NCI-H748 (cell line): ENCODE measurements at regions not wholly inside any gene's neighbourhood (a gene's known extent, or its start where the extent isn't known, plus 50 kb on each side); places are given as distances from the start of the nearest gene placed in this dataset.
A peak's percentile ranks its signal among the peaks of the same experiment; 100 is the strongest.
"Not testable (repeated sequence)": the region's sequence is repeated elsewhere in the genome, so short reads cannot be mapped to it uniquely, and the experiment has no call there.

ENCODE experiments used
- DNase-seq: peaks from one replicate; lab custom pipeline; 2025; ENCODE audit not compliant: unreplicated experiment; lab: John Stamatoyannopoulos, UW

GRCh38 chr9:102507044-102507687 is 488.0 kb upstream of the CYLC2 start:
- DNase-seq, result no peak

- no peak for DNase-seq
Observed at GRCh38 chr9:102506406-102506805, 488.7 kb upstream of the CYLC2 start.

DNA sequence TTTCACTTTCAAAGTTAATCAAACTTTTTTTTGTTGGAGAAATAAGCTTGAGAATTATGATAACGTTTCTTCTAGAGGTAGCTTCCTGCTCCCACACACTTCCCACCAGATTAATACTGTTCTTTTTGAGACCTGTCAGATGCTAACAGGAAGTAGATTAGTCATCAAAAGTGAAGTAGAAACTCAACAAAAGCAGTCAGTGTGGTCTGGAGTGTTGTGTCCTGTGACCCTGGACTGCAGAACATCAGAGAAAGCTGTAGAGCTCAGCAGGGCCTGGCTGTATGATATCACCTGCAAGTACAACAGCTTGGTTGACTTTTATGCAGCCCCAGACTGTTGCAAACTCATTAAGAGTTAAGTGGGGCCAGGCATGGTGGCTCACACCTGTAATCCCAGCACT is 495.7 kb upstream of the CYLC2 start:
- DNase-seq, result no peak

DNA sequence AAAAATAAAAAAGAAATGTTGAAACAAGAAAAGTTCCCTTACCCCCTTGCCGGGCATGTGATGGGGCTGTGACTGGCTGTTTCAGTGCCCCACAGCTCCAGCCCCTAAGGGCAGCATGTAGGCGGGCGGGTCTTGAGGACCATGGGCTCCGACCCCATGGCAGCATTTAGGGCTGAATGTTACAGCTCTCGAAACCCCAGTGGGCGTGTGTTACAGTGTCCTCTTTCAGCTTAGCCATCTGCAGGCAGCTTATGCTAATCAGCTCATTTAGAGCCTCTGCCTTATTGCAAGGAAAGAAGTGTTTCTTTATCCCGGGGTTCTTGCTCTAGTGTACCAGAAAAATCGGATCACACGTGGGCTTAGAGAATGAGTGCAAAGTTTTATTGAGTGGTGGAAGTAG is 497.4 kb upstream of the CYLC2 start:
- DNase-seq, result no peak

DNA sequence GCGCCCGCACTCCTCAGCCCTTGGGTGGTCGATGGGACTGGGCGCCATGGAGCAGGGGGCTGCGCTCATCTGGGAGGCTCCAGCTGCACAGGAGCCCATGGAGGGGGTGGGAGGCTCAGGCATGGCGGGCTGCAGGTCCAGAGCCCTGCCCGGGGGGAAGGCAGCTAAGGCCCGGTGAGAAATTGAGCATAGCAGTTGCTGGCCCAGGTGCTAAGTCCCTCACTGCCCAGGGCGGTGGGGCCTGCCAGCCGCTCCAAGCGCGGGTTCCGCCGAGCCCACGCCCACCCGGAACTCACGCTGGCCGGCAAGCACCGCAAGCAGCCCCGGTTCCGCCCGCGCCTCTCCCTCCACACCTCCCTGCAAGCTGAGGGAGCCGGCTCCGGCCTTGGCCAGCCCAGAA is 508.2 kb upstream of the CYLC2 start:
- DNase-seq, result not testable (repeated sequence)

GRCh38 chr9:102483651-102484050 is 511.5 kb upstream of the CYLC2 start:
- DNase-seq, result no peak

DNA sequence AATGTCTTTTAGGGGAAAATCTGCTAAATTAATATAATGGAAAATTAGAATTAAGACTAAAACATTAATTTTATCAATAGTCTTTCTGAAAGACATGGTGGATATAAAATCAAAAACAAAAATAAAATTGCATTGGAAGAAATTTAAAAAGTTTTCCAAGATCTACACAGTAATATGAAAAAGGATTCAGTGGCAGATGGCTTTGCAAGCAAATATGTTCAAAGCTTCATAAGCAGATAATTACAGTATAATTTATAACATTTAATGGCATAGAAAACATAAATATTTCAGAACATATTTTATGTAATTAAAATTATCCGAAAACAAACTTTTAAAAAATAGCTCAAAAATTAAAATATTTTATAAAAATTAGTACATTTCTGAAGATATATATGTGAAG is 512.4 kb upstream of the CYLC2 start:
- DNase-seq, result no peak

GRCh38 chr9:102479191-102479590 is 515.9 kb upstream of the CYLC2 start:
- DNase-seq, result no peak

DNA sequence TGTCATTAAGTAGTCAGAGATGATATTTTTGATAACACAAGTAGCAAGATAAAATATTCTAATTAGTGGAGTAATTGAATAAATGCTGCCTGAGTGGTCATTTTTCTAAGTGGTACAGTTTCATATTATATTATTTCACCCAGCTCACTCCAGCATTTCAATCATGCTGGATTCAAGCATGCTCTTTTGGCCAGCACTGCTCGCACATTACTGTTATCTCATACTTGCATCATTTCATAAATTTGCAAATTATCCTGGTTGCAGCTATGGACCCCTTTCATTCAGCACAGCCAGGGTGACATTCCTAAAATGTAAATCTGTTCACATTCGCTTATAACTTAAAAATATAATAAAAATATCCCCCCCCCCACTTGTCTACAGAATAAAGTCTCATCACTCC is 520.8 kb upstream of the CYLC2 start:
- DNase-seq, result no peak

GRCh38 chr9:102469430-102469829 is 525.7 kb upstream of the CYLC2 start:
- DNase-seq, result not testable (repeated sequence)

GRCh38 chr9:102461156-102461819 is 533.8 kb upstream of the CYLC2 start:
- DNase-seq, result no peak

- DNase-seq, result peak; percentile 27
Observed at GRCh38 chr9:102459828-102460227, 535.3 kb upstream of the CYLC2 start.

- DNase-seq, result no peak
Observed at GRCh38 chr9:102456562-102456961, 538.6 kb upstream of the CYLC2 start.

GRCh38 chr9:102445906-102446305 is 549.2 kb upstream of the CYLC2 start:
- no peak for DNase-seq

GRCh38 chr9:102445181-102445747 is 549.9 kb upstream of the CYLC2 start:
- DNase-seq, result no peak

DNA sequence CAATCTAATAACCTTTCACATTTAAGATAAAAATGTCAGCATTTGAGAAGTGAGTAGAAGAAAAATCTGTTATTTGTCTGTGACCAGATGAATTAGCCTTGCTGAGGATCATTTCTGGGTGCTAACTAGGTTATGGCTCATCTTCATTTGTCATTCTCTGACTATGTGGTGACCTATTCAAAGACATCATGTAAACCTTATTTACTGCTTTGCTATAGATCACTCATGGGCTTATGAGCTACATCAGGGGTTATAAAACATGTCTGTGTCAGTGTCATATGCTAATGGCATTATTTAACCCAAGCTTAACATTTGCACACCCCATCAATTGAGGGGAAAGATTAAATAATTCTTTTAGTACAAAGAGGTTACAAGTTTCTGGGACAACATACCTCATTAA is 555.5 kb upstream of the CYLC2 start:
- no peak for DNase-seq

DNA sequence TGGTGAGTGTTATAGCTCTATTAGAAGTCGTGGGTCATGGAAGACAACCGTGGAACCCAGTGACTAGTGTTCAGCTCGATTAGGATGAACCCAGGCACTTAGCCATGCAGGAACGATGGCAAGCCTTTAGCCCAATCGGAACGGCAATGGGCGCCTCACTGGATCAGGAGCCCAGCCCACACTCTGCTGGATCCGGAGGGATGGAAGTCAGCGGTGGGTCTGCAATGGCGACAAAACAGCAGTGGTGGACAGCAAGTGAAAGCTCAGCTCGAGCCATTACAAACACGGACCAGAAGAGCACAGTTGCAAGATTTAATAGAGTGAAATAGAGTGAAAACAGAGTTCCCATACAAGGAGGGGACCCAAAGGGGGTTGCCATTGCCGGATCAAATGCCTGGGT is 558.5 kb upstream of the CYLC2 start:
- DNase-seq, result not testable (repeated sequence)

GRCh38 chr9:102435427-102435826 is 559.7 kb upstream of the CYLC2 start:
- DNase-seq, result no peak

DNA sequence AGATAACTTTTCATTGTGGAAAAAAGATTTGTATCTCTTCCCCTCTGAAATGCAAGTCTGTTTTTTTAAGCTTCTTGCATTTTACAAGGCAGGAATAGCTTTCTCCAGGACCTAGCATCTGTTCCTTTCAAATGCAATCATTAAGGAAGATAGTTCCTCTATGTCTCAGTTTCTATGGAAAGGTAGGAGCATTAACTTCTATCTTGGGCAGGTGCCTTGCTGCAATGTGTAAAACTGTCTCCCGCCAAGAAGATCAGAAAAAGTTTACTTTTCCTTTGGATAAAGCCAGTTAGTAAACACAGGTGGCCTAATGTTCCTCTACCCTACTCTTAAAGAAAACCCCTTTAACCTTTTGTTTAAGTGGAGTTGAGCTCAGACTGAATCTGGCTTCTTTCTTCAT is 560.6 kb upstream of the CYLC2 start:
- peak; percentile 15 for DNase-seq

GRCh38 chr9:102428305-102428704 is 566.8 kb upstream of the CYLC2 start:
- DNase-seq, result no peak

GRCh38 chr9:102416251-102416650 is 578.9 kb upstream of the CYLC2 start:
- DNase-seq, result not testable (repeated sequence)

GRCh38 chr9:102405218-102405867 is 589.8 kb upstream of the CYLC2 start:
- DNase-seq, result no peak
